ENCODE measurements at regions not wholly inside any gene's neighbourhood (a gene's known extent, or its start where the extent isn't known, plus 50 kb on each side); places are given as distances from the start of the nearest gene placed in this dataset.
A peak's percentile ranks its signal among the peaks of the same experiment; 100 is the strongest.

GRCh38 chr15:66849746-66850077 lies 147.7 kb downstream of the SMAD6 start:
- Histone ChIP-seq H3K18ac (ENCODE audit: low read length) (peak overlapping the region; percentile 45), H4K8ac (ENCODE audit: low read depth, low read length) (no peak overlapping the region), H3K27ac (ENCODE audit: low read depth, low read length) (peak overlapping the region; percentile 32), H2BK15ac (replicated peaks; ENCODE audit: low read depth) (no peak overlapping the region), H3K56ac (ENCODE audit: low read length) (peak overlapping the region; percentile 46), H3K36me3 (ENCODE audit: control insufficient read depth, insufficient read depth, low read length) (no peaks in the 10 kb centered on the region), H3K23ac (ENCODE audit: low read length) (no peak overlapping the region), H2BK5ac (ENCODE audit: low read length) (no peak overlapping the region), H3K27me3 (ENCODE audit: insufficient read depth, low read length, poor library complexity) (no peaks in the 10 kb centered on the region), H3K9ac (ENCODE audit: low read length) (no peak overlapping the region), H3K4me3 (ENCODE audit: low read length) (no peak overlapping the region), H4K5ac (ENCODE audit: low read length) (no peak overlapping the region), H3K4me1 (ENCODE audit: control insufficient read depth, low read depth, low read length) (peaks cover 8% of the 10 kb centered on the region), H3K79me1 (ENCODE audit: low read length) (no peaks in the 10 kb centered on the region), H3K4ac (ENCODE audit: low read depth, low read length) (no peak overlapping the region), H2BK120ac (ENCODE audit: low read depth, low read length) (no peak overlapping the region), H3K79me2 (ENCODE audit: control insufficient read depth, insufficient read depth, low read length) (no peaks in the 10 kb centered on the region), H3K4me2 (ENCODE audit: low read length) (no peak overlapping the region), H2AK5ac (ENCODE audit: low read length) (no peak overlapping the region)
- DNase-seq: peak; percentile 40
- no CpG with 5 or more reads among the region's 4 CpGs for WGBS (ENCODE audit: extremely low coverage, insufficient coverage, low lambda C conversion rate)

GRCh38 chr15:66850078-66850991 lies 148.3 kb downstream of the SMAD6 start:
- no peak overlapping the region for H4K8ac ChIP-seq (ENCODE audit: low read depth, low read length)
- no peaks in the 10 kb centered on the region for H3K79me1 ChIP-seq (ENCODE audit: low read length)
- peak overlapping the region; percentile 12 for H2BK5ac ChIP-seq (ENCODE audit: low read length)
- H4K5ac ChIP-seq (ENCODE audit: low read length): no peak overlapping the region
- no CpG with 5 or more reads among the region's 25 CpGs for WGBS (ENCODE audit: extremely low coverage, insufficient coverage, low lambda C conversion rate)
- H2BK15ac ChIP-seq (replicated peaks; ENCODE audit: low read depth): no peak overlapping the region
- H3K4me3 ChIP-seq (ENCODE audit: low read length): no peak overlapping the region
- no peak overlapping the region for H3K23ac ChIP-seq (ENCODE audit: low read length)
- no peak overlapping the region for H3K4ac ChIP-seq (ENCODE audit: low read depth, low read length)
- no peak overlapping the region for H2AK5ac ChIP-seq (ENCODE audit: low read length)
- no peaks in the 10 kb centered on the region for H3K36me3 ChIP-seq (ENCODE audit: control insufficient read depth, insufficient read depth, low read length)
- H3K4me1 ChIP-seq (ENCODE audit: control insufficient read depth, low read depth, low read length): peaks cover 8% of the 10 kb centered on the region
- peak; percentile 86 for DNase-seq
- H3K27me3 ChIP-seq (ENCODE audit: insufficient read depth, low read length, poor library complexity): no peaks in the 10 kb centered on the region
- peak overlapping the region; percentile 66 for H3K27ac ChIP-seq (ENCODE audit: low read depth, low read length)
- H3K9ac ChIP-seq (ENCODE audit: low read length): peak overlapping the region; percentile 4
- no peak overlapping the region for H3K4me2 ChIP-seq (ENCODE audit: low read length)
- H3K79me2 ChIP-seq (ENCODE audit: control insufficient read depth, insufficient read depth, low read length): no peaks in the 10 kb centered on the region
- peak overlapping the region; percentile 45 for H3K18ac ChIP-seq (ENCODE audit: low read length)
- H3K56ac ChIP-seq (ENCODE audit: low read length): peak overlapping the region; percentile 25
- peak overlapping the region; percentile 10 for H2BK120ac ChIP-seq (ENCODE audit: low read depth, low read length)

GRCh38 chr15:66850996-66851310 lies 148.9 kb downstream of the SMAD6 start:
- WGBS (ENCODE audit: extremely low coverage, insufficient coverage, low lambda C conversion rate): no CpG with 5 or more reads among the region's 6 CpGs
- H2BK15ac ChIP-seq (replicated peaks; ENCODE audit: low read depth): no peak overlapping the region
- no peak overlapping the region for H3K18ac ChIP-seq (ENCODE audit: low read length)
- H2BK5ac ChIP-seq (ENCODE audit: low read length): no peak overlapping the region
- no peak overlapping the region for H3K27ac ChIP-seq (ENCODE audit: low read depth, low read length)
- H4K5ac ChIP-seq (ENCODE audit: low read length): no peak overlapping the region
- DNase-seq: no peak
- H3K4me2 ChIP-seq (ENCODE audit: low read length): no peak overlapping the region
- H3K27me3 ChIP-seq (ENCODE audit: insufficient read depth, low read length, poor library complexity): no peaks in the 10 kb centered on the region
- no peak overlapping the region for H3K23ac ChIP-seq (ENCODE audit: low read length)
- H4K8ac ChIP-seq (ENCODE audit: low read depth, low read length): no peak overlapping the region
- H3K36me3 ChIP-seq (ENCODE audit: control insufficient read depth, insufficient read depth, low read length): no peaks in the 10 kb centered on the region
- H3K4ac ChIP-seq (ENCODE audit: low read depth, low read length): no peak overlapping the region
- no peak overlapping the region for H2BK120ac ChIP-seq (ENCODE audit: low read depth, low read length)
- H2AK5ac ChIP-seq (ENCODE audit: low read length): no peak overlapping the region
- H3K79me2 ChIP-seq (ENCODE audit: control insufficient read depth, insufficient read depth, low read length): no peaks in the 10 kb centered on the region
- H3K79me1 ChIP-seq (ENCODE audit: low read length): no peaks in the 10 kb centered on the region
- no peak overlapping the region for H3K9ac ChIP-seq (ENCODE audit: low read length)
- peak overlapping the region; percentile 80 for H3K56ac ChIP-seq (ENCODE audit: low read length)
- peaks cover 8% of the 10 kb centered on the region for H3K4me1 ChIP-seq (ENCODE audit: control insufficient read depth, low read depth, low read length)
- H3K4me3 ChIP-seq (ENCODE audit: low read length): no peak overlapping the region

- Histone ChIP-seq H3K79me2 (ENCODE audit: control insufficient read depth, insufficient read depth, low read length) (no peaks in the 10 kb centered on the region), H3K27ac (ENCODE audit: low read depth, low read length) (peak overlapping the region; percentile 6), H3K4me1 (ENCODE audit: control insufficient read depth, low read depth, low read length) (peaks cover 8% of the 10 kb centered on the region), H4K8ac (ENCODE audit: low read depth, low read length) (no peak overlapping the region), H3K79me1 (ENCODE audit: low read length) (no peaks in the 10 kb centered on the region), H2AK5ac (ENCODE audit: low read length) (no peak overlapping the region), H2BK15ac (replicated peaks; ENCODE audit: low read depth) (no peak overlapping the region), H4K5ac (ENCODE audit: low read length) (no peak overlapping the region), H2BK5ac (ENCODE audit: low read length) (no peak overlapping the region), H3K9ac (ENCODE audit: low read length) (peak overlapping the region; percentile 44), H3K36me3 (ENCODE audit: control insufficient read depth, insufficient read depth, low read length) (no peaks in the 10 kb centered on the region), H3K27me3 (ENCODE audit: insufficient read depth, low read length, poor library complexity) (no peaks in the 10 kb centered on the region), H3K4me2 (ENCODE audit: low read length) (no peak overlapping the region), H3K23ac (ENCODE audit: low read length) (no peak overlapping the region), H3K56ac (ENCODE audit: low read length) (peak overlapping the region; percentile 18), H3K18ac (ENCODE audit: low read length) (peak overlapping the region; percentile 23), H3K4ac (ENCODE audit: low read depth, low read length) (no peak overlapping the region), H2BK120ac (ENCODE audit: low read depth, low read length) (no peak overlapping the region), H3K4me3 (ENCODE audit: low read length) (no peak overlapping the region)
- no CpG with 5 or more reads among the region's 26 CpGs for WGBS (ENCODE audit: extremely low coverage, insufficient coverage, low lambda C conversion rate)
- DNase-seq: peak; percentile 89
Observed at GRCh38 chr15:66851311-66852063, 149.5 kb downstream of the SMAD6 start.

- WGBS (ENCODE audit: extremely low coverage, insufficient coverage, low lambda C conversion rate): no CpG with 5 or more reads among the region's 25 CpGs
- Histone ChIP-seq H3K9ac (ENCODE audit: low read length) (no peak overlapping the region), H4K8ac (ENCODE audit: low read depth, low read length) (no peak overlapping the region), H3K79me1 (ENCODE audit: low read length) (no peaks in the 10 kb centered on the region), H3K4me3 (ENCODE audit: low read length) (no peak overlapping the region), H2BK120ac (ENCODE audit: low read depth, low read length) (no peak overlapping the region), H3K27me3 (ENCODE audit: insufficient read depth, low read length, poor library complexity) (no peaks in the 10 kb centered on the region), H4K5ac (ENCODE audit: low read length) (no peak overlapping the region), H3K4me1 (ENCODE audit: control insufficient read depth, low read depth, low read length) (peaks cover 8% of the 10 kb centered on the region), H3K36me3 (ENCODE audit: control insufficient read depth, insufficient read depth, low read length) (no peaks in the 10 kb centered on the region), H3K79me2 (ENCODE audit: control insufficient read depth, insufficient read depth, low read length) (no peaks in the 10 kb centered on the region), H2BK15ac (replicated peaks; ENCODE audit: low read depth) (no peak overlapping the region), H2AK5ac (ENCODE audit: low read length) (no peak overlapping the region), H3K27ac (ENCODE audit: low read depth, low read length) (no peak overlapping the region), H2BK5ac (ENCODE audit: low read length) (no peak overlapping the region), H3K4ac (ENCODE audit: low read depth, low read length) (no peak overlapping the region), H3K4me2 (ENCODE audit: low read length) (no peak overlapping the region), H3K18ac (ENCODE audit: low read length) (peak overlapping the region; percentile 23), H3K23ac (ENCODE audit: low read length) (no peak overlapping the region), H3K56ac (ENCODE audit: low read length) (peak overlapping the region; percentile 18)
- peak; percentile 38 for DNase-seq
Observed at GRCh38 chr15:66852064-66852905, 150.2 kb downstream of the SMAD6 start.
